ENCODE measurements at regions not wholly inside any gene's neighbourhood (a gene's known extent, or its start where the extent isn't known, plus 50 kb on each side); places are given as distances from the start of the nearest gene placed in this dataset.

DNA sequence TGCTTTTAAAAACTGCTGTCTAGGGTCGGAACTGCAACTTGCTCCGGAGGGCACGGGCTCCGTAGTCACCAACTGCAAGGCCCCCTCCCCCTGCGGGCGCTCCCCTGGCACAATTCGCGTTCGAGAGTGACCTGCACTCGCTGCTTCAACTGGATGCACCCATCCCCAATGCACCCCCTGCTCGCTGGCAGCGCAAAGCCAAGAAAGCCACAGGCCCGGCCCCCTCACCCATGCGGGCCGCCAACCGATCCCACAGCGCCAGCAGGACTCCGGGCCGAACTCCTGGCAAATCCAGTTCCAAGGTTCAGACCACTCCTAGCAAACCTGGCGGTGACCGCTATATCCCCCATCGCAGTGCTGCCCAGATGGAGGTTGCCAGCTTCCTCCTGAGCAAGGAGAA, 64.2 kb upstream of the GAS1 start:
- TF ChIP-seq, protein P1, sequence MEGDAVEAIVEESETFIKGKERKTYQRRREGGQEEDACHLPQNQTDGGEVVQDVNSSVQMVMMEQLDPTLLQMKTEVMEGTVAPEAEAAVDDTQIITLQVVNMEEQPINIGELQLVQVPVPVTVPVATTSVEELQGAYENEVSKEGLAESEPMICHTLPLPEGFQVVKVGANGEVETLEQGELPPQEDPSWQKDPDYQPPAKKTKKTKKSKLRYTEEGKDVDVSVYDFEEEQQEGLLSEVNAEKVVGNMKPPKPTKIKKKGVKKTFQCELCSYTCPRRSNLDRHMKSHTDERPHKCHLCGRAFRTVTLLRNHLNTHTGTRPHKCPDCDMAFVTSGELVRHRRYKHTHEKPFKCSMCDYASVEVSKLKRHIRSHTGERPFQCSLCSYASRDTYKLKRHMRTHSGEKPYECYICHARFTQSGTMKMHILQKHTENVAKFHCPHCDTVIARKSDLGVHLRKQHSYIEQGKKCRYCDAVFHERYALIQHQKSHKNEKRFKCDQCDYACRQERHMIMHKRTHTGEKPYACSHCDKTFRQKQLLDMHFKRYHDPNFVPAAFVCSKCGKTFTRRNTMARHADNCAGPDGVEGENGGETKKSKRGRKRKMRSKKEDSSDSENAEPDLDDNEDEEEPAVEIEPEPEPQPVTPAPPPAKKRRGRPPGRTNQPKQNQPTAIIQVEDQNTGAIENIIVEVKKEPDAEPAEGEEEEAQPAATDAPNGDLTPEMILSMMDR (IDR thresholded peaks at IDR 0.05; ENCODE audit: low read depth, low read length) = no peak
- TF ChIP-seq EZH2phosphoT487 (IDR thresholded peaks at IDR 0.05; ENCODE audit: low read depth) = no peak
